ENCODE measurements at regions not wholly inside any gene's neighbourhood (a gene's known extent, or its start where the extent isn't known, plus 50 kb on each side); places are given as distances from the start of the nearest gene placed in this dataset.

DNA sequence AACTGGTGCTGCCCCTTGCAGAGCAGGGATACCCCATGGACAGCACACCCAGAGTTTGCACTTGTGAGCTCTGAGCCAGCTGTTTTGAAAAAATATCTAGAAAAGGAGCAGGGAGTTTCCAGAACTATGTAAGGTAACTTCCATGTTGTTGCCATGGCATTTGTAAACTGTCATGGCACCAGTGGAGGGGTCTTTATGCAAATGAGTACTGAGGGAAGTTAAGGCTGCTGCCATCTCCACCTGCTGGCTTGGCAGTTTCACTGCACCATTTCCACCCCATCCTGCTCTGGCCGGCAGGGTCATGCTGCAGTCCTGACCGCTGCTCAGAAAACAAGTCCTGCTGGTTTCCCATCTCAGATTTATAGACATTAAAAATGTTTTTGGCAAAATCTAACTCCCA is 52.3 kb upstream of the SNTG2 start:
- no peak for DNase-seq

DNA sequence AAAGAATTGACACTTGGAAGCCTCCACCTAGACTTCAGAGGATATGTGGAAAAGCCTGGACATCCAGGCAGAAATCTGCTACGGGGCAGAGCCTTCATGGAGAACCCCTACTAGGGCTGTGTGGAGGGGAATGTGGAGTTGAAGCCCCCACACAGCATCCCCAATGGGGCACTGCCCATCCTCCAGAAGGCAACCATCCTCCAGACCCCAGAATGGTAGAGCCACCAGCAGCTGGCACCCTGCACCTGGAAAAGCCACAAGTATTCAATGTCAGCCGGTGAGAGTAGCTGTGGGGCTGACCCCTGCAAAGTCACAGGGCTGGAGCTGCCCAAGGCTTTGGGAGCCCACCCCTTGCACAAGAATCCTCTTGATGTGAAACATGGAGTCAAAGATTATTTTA is 53.6 kb upstream of the SNTG2 start:
- no peak for DNase-seq

DNA sequence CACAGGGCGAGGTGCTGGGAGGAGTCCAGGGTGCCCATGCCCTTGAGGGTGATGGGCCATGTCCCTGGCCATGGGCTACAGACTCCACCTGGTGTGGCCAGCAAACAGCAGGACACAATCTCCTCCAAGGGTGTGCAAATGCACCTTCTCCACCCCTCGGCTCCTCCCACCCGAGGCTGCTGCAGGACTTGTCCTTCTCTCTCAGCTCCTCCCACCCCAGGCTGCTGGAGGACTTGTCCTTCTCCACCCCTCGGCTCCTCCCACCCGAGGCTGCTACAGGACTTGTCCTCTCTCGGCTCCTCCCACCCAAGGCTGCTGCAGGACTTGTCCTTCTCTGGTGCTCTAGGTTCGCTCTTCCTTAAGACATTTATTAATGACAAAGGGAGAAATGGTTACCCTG is 57.3 kb upstream of the SNTG2 start:
- DNase-seq: no peak

GRCh38 chr2:892892-893291 is 57.8 kb upstream of the SNTG2 start:
- no peak for DNase-seq

DNA sequence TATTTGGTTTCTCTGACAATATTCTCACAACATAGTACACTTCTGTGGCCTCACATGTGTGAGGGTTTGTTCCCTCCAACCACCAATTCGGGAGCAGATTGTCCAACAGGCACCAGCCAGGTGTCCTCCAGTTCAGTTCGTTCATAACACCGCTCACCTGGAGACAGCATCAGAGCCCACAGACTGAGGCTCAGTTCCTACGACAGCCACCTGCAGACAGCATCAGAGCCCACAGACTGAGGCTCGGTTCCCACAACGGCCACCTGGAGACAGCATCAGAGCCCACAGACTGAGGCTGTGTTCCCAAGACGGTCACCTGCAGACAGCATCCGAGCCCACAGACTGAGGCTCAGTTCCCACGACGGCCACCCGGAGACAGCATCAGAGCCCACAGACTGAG is 58.2 kb upstream of the SNTG2 start:
- no peak for DNase-seq

GRCh38 chr2:891734-892133 is 58.9 kb upstream of the SNTG2 start:
- no peak for DNase-seq

GRCh38 chr2:890791-891190 is 59.9 kb upstream of the SNTG2 start:
- no peak for DNase-seq

DNA sequence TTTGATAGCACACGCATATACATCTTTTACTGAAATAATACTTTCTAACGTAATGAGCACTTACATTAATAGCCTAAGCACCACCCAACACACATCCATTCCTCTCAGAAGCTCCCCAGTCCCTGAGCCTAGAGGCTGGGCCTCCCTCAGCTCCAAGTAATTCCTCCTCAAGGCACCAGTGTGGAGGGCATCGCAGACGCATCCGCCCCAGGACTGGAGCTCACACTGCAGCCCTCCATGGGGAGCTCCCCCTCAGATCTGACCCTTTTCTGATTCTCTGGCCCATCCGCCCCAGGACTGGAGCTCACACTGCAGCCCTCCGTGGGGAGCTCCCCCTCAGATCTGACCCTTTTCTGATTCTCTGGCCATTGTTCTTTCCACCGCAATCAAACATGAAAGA is 60.4 kb upstream of the SNTG2 start:
- DNase-seq: no peak

- DNase-seq: no peak
Measured at GRCh38 chr2:888906-889566, 61.6 kb upstream of the SNTG2 start.

DNA sequence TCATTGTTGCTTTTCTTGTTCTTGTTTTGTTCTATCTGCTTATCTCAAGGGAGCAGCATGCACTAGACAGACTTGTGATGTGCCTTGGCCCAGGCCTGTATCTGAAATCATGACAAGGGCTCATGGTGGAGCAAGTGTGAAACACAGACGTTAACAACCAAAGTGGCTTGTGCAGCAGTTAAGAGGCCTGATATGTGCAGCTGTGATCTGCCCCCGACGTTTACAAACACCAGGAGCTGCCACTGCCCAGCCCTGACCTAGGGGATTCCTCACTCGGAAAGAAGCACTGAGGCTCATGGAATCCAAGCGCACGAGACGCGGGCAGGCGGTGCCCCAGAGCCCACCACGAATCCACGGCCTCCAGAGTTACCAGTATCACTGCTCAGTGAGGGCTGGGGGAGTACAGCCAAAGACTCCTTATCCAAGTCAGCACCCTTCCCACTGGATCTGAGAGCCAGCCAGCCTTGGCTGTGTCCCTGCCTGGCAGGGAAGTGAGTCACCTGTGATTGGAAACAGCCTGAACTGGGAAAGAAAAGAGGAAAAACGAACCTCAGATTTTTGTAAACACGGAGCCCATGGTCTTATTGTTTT is 62.3 kb upstream of the SNTG2 start:
- DNase-seq: no peak

DNA sequence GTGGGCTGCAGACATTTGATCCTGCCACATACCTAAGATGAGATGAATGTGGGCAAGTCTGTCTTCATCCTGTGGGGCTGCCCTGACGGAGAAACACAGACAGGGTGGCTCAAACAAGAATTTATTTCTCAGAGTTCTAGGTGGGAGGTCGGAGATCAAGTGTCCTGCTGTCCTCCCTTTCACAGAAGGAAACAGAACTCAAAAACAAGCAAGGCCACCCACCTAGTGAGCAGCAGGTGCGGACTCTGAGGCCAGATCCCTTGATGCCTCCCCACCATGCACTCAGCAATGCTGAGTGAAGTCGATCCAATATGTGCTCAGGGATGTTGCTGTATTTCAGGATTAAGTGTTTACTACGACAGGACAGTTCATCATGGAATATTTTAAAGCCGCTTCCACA is 63.0 kb upstream of the SNTG2 start:
- DNase-seq: no peak

DNA sequence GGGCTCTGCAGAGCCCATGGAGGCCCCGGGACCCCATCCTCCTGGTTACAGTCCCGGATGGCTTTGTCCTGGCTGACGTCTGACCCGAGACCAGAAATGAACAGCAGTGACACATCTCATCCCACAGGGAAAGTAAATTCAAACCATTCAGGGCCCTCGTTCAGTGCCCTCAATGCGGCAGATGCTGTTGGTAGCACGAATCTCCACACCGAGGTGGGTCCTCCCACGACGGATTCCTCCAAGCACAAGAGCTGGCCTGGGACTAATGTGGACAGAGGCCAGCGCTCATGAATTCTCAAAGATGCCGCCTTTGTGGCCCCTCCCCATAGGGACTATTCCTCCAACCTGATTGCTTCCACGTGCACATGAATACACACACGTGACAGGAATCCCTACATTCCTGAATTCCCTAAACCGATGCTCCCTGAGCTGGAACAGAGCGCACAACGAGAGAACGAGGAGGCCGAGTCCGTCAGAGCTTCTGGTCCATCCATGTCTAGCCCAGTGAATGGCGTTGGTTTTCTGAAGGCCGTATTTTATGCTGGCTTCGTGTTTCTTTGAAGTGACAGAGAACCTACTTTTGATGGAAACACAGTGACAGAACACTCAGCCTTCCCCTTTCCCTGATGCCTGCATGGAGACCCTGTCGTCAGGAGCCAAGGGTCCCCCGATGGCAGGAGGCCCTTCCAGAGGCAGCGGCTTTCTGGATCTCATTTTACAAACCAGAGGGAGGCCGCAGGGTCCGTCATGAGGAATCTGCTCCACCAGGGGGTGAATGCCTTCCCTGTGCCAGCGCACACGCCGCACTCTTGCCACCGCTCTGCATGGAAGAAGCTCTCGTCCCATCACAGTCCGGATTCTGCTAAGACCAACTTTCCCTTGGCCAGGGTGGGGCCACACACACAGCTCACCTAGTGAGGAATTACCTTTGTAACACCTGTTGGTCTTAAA is 64.3 kb upstream of the SNTG2 start:
- no peak for DNase-seq

- DNase-seq: no peak
Measured at GRCh38 chr2:885230-886071, 65.2 kb upstream of the SNTG2 start.

DNA sequence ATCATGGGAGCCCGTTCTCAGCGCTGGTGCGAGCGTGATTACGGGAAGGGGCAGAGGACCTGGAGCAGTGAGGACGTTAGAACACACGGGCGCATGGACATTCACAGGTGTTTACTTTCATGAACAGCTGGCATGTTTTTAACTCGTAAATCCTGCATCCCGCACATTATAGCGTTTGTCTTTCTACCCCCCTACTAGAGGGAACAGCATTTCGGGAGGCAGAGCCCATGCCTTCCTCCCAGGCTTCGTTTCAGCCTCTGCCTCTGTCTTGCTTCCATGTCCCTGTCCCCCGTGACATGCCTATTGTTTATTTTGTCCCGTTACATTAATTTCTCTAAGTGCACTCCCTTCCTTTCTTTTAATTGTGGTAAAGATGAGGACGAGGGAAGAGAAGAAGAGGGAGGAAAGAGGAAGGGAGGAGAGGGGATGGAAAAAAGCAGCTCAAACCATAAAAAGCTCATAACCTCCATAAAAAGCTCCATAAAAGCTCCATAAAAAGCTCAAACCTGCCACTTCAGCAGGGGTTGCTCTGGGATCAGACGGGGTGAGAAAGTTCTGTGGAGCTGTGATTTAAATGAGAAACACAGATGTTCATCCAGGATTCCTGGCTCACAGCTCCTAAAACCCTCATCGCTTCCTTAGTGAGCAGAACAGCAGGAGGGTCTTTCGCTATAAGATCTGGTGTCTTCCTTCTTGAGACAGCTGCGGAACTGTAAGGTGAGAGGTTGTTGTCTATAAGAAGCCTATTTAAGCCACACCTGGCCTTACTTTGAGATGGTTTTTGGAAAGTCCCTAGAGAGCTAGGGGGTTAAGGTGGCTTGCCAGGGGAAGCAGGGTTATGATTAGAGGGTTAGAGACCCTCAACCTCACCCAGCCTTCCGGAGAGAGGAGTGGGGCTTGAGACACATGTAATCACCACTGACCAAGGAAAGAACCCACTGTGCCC is 66.6 kb upstream of the SNTG2 start:
- DNase-seq: no peak

- DNase-seq: no peak
Measured at GRCh38 chr2:883260-883802, 67.3 kb upstream of the SNTG2 start.

DNA sequence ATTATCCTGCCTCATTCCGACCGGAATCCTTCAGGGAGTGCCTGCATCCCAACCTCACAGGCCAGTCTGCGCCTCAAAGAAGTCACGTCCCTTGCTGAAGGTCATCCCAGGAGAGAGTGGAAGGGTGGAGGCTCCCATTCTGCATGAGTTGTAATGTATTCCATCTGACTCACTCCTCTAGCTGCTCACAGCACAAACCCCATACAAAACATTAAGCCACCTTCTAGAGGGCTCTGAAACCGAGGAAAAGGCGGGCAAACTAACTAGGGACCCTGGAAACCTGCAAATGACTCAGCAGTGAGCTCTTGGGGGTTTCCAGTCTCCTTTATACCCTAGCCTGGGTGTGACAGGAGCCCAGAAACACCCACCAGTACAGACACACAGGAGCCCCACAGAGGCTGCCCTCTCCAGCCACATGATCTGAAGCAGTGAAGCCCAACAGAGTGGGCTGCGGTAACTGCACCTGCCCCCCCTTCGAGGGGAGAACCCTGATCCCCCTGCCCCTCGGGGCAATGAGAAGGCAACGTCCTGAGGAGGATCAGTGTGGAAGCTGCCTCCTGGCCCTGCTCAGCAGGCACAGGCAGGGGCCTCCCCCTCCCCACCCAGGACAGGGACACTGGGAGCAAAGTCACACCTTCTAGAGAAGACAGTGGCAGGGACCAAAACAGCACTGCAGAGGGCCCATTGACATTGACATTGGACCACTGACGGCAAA is 69.3 kb upstream of the SNTG2 start:
- DNase-seq: no peak

- no peak for DNase-seq
Measured at GRCh38 chr2:880201-880970, 70.3 kb upstream of the SNTG2 start.

DNA sequence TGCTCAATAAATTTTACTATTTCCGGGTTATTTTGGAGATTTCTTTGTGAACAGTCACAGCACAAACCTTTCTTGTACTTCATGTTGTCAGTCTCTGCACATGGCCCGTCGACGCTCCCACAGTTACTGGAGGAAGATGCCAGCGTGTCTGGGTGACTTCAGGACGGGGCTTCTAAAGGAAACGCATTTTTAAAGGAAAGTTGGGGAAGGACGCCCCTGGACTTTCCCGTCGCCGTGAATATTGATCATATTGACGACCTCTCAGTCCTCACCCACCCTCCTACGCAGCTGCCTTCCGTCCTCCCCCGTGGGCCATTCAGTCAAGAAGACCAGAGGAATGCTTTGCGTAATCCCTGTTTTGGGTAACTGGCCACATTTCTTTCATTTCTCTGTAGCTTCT is 71.1 kb upstream of the SNTG2 start:
- DNase-seq: no peak

GRCh38 chr2:878245-878930 is 72.3 kb upstream of the SNTG2 start:
- DNase-seq: no peak

GRCh38 chr2:877747-878146 is 72.9 kb upstream of the SNTG2 start:
- DNase-seq: no peak
